HG03520 (cell line): ENCODE measurements at regions not wholly inside any gene's neighbourhood (a gene's known extent, or its start where the extent isn't known, plus 50 kb on each side); places are given as distances from the start of the nearest gene placed in this dataset.

ENCODE experiments used
- ATAC-seq: cut with Tn5 transposase; IDR thresholded peaks from one replicate; pipeline ENCODE4 v1.9.1; 2021; ENCODE audit warnings: mild to moderate bottlenecking, moderate library complexity; ENCODE audit not compliant: unreplicated experiment

DNA sequence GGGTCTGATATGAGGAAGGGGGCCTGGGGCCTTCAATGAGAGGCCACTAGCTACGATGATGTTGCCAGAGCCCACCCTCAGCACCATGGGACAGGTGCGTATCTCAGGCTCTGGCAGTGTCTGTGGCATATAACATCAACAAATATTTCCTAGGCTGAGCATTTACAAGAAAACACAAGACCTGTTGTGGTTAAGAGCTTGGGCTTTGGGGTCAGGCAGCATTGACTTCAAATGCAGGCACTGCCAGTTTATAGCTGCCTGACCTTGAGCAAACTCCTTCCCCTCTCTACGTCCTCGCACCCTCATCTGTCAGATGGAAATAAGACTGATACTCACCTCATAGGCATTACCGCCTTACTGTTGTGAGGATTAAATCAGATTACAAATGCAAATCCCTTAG, 156.0 kb downstream of the KATNAL1 start:
- ATAC-seq, result no peak

DNA sequence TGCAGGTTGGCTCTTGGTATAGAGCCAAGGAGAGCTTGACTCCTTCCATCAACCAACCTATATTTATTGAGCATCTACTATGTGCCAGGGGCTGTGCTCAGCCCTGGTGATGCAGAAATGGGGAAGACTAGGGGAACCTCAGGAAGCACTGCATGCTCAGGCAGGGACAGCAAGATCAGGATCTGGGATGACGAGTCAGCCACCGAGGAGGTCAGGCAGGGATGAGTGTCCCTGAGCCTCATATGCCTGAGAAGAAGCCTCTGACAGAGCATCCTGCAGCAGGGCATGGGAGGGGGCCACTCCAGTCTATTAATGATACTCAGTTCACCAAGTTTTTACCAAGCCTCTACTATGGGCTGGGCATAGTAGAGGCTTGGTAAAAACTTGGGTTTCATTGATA, 158.1 kb downstream of the KATNAL1 start:
- no peak for ATAC-seq

GRCh38 chr13:30148786-30149185, 158.6 kb downstream of the KATNAL1 start:
- no peak for ATAC-seq

DNA sequence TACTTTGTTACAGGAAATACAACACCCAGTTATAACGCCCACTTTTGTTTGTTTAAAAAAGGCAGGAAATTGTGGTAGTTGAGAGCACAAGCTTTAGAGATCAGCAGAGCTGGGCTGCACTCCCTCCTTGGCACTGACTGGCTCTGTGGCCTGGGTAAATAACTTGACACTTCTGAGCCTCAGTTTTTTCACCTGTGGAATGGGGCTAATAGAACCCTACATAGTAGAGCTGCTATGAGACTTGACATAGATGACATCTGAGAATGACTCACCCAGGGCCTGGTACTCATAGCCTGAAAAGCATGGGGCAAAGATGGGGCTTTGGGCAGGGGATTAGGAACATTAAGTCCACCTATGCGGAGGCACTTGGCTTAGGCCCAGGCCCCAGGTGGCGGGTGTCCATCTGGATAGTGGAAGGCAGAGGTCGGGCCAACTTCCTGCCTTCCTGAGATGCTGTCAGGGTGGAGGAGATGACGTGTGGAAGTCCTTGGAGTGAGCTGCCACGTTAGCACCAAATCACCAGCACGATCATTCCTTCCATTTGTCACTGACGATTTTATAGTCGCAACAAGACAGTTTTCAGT, 159.1 kb downstream of the KATNAL1 start:
- ATAC-seq, result no peak

- no peak for ATAC-seq
These were observed 159.9 kb downstream of the KATNAL1 start for GRCh38 chr13:30147421-30147820.

GRCh38 chr13:30147015-30147414, 160.3 kb downstream of the KATNAL1 start:
- ATAC-seq, result no peak

DNA sequence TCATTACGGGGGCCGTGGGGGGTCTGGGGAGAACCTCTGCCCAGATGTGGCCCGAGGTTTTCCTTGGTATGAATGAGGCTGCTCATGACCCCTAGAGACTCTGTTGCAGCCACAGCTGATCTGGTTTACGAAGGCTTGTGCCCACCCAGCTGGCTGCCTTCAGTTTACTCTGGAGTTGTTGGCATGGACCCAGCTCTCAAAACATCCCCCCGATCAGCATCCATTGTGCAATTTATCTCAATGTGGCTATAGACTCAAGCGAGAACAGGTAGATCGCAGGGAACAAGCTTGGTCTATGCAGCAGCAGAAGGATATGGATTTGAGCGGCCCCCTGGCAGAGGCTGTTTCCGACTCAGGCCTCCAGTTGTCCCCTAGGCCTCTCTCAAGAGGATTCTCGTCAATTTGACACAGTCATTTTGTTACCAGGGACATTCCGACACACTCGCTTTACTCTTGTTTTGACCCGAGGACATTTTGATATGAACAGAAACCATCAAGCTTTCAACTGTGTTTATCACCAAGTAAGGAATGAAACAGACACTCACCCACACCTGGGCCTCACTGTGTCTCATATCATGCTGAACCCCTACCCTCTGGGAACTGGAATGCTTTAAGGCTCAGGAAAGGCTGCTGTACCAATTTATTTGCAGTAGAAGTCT, 161.5 kb downstream of the KATNAL1 start:
- ATAC-seq, result peak; percentile 57

DNA sequence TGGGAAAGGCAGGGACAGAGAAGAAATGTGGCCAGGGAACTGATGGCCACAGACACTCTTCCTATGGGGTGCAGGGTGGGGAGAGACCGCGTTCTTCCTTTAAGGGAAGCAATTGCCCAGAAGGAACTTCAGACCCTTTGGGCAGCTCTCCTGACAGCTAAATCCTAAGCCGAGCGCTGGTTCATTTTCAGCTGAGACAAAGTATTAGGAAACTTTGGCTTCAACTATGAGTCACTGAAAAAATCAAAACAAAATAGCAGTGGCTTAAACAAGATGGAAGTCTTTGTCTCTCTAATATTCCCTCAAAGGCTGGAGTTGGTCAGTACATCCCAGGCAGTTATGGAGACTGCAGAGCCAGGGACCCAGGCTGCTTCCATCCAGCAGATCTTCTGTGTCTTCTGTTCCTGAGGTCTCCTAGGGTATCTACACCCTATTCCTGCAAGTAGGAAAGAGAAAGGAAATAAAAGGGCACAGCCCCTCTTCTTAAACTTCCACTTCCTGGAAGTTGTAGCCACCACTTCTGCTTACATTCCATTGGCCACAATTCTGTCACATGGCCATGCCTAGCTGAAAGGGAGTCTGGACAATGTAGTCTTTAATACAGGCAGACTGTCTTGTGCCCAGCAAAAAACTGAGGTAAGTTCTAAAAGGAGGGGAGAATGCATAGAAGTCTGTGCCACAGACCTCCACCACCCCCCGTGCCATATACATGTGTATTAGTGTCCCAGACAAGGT, 163.5 kb downstream of the KATNAL1 start:
- no peak for ATAC-seq

GRCh38 chr13:30142486-30143211, 164.7 kb downstream of the KATNAL1 start:
- no peak for ATAC-seq

- ATAC-seq, result no peak
These were observed 165.4 kb downstream of the KATNAL1 start for GRCh38 chr13:30141775-30142485.

DNA sequence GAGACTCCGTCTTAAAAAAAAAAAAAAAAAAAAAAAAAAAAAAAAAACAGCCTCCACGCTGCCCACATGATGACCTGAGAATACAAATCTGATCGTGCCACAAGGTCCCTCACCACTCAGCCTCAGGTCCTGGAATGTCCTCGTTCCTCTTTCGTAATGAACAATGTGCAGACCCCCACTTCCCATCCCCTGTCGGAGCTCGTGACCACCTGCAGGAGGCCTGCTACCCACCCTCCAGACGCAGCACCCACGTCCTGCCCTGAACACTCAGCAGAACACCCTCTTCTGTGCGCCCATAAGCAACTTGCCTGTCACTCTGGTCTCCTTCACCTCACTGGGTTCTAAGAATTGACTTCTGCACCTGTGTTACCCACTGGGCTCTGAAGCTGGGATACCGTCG, 166.4 kb downstream of the KATNAL1 start:
- no peak for ATAC-seq

GRCh38 chr13:30138511-30138910, 168.8 kb downstream of the KATNAL1 start:
- ATAC-seq, result no peak

DNA sequence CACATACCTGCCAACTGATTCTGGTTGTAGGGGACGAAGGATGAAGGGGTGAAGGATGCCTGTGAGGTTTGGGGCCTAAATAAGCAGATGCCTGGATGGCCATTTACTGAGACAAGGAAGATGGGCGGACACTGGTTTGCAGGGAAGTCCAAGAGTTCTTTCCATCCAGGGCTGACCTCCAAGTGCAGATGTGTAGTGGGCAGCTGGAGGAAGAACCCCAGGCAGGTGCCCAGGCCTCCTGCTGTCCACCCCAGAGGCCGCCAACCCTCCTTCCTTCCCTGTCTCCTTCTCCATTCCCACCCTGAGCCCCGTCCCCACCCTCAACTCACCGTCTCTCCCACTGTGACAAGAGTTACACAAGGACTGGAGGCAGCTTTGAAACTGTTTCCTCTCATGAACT, 171.5 kb downstream of the KATNAL1 start:
- ATAC-seq, result no peak

DNA sequence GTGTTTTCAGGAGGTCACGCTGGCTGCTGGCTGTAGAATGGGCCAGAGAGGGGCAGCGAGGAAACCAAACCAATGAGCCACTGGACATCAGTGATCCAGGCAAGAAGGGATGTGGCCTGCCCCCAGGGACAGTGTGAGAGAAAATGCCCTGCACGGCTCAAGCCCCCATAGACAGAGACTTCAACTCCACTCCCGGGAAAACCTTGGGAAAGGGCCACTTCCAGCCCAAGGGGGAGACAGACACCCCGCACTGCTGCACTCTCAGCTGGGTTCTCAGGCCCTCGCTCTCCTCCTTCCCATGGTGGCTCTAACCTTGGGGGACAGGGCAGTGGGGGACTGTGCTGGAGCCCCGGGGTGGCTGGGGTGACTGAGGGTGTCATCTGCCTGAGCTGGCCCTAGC, 172.0 kb downstream of the KATNAL1 start:
- no peak for ATAC-seq

- no peak for ATAC-seq
These were observed 172.8 kb downstream of the KATNAL1 start for GRCh38 chr13:30134578-30134977.

DNA sequence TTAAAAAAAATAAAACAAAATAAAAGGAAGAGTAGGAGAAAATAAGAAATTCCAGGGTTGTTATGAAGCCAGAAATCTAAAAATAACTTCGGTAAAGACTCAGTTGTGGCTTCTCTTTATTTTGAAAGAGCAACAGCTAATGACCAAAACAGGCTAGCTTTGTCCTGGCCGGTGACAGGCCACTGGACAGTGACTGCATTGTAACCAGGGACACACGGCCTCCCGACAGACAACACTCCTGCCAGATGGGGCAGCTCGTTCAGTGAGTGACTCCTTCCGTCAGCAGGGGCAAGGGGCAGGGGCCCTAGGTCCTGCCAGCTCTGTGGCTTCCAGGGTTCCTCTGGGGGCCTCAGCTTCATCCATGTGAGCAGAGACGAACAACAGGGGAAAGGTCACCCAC, 173.4 kb downstream of the KATNAL1 start:
- no peak for ATAC-seq

GRCh38 chr13:30133554-30133912, 173.8 kb downstream of the KATNAL1 start:
- no peak for ATAC-seq

DNA sequence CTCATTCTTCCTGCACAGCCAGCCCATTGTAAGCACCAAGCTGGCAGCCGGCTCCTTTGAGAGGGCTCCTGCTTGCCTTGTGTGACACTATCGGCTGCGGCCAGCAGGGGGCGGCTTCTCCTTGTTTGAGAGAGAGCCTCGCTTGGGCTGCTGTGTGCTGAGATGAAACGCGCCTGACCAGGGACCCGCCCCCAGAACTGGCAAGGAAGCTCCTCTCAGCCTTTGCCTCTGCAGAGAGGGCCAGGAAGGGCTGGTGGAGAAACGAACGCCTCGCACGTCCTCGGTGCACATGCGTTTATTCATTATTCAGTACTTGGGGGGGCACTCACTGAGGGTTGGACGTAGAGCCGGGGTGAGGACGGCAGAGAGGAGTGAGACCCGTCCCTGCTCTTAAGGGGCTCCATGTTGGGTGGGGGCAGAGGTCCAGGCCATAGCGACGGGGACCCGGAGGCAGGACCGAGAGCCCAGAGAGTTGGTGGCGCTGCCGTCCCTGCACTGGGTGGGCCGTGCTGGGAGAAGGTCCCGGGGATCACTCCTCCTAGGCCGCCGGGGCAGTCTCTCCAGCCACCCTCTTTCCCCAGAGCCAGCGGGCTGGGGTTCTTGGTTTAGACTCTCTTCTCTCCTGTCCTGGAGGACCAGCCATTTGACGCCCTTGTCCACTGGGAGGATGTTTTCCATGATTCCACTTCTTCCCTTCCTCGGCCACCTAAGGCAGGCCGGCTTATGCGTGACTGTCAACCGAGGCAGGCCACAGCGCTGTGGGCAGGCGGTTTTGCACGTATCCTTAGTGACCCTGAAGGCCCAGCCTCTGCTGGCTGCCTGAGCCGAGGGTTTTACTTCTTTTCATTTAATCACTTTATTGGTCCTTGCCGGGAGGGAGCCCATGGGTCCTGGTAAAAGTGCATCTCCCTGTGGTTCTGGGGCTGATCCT, 174.5 kb downstream of the KATNAL1 start:
- peak; percentile 93 for ATAC-seq

- ATAC-seq, result no peak
These were observed 177.9 kb downstream of the KATNAL1 start for GRCh38 chr13:30129411-30129810.

GRCh38 chr13:30128591-30128990, 178.8 kb downstream of the KATNAL1 start:
- ATAC-seq, result no peak
